ENCODE measurements at regions not wholly inside any gene's neighbourhood (a gene's known extent, or its start where the extent isn't known, plus 50 kb on each side); places are given as distances from the start of the nearest gene placed in this dataset.

DNA sequence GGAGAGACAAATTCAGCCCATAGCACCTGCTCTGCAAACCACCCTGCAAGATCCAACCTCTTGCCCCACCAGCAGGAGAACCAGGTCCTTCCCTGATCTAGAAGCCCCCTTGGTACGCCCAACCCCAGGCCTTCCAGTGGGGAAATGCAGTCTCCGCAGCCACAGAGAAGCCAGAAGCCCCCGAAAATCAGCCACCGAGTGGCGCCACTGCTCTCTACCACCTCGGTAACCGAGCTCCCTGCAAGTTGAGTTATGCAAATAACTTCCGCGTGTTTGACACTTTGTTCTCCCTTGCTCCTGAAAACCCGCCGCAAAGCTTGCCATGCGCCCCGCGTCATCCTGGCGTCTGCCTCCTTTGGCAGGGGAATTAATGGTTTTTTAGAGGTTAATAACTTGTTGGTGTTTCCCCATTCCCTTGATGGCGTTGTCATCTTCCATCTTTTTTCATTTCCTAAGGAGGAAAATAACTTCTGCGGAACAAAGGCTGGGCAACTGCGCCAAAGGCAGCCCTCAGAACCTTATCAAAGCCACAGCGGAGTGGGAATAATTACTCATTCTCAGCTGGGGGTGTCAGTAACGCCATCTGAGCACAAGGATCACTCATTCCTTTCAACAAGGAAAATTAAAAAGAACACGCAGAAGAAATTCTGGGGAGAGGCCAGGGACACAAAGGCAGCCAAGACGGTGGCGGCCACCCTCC, 60.4 kb downstream of the FZD10 start:
- H2AFZ ChIP-seq (ENCODE audit: low read depth) = no peak overlapping the region
- no peaks in the 10 kb centered on the region for H3K4me1 ChIP-seq (ENCODE audit: low read depth, poor library complexity, severe bottlenecking)
- no peaks in the 10 kb centered on the region for H3K79me2 ChIP-seq (ENCODE audit: insufficient read depth, low read depth)
- H3K27ac ChIP-seq = no peak overlapping the region
- no peak overlapping the region for H3K4me2 ChIP-seq
- H3K9ac ChIP-seq = no peak overlapping the region
- TF ChIP-seq, protein P1, sequence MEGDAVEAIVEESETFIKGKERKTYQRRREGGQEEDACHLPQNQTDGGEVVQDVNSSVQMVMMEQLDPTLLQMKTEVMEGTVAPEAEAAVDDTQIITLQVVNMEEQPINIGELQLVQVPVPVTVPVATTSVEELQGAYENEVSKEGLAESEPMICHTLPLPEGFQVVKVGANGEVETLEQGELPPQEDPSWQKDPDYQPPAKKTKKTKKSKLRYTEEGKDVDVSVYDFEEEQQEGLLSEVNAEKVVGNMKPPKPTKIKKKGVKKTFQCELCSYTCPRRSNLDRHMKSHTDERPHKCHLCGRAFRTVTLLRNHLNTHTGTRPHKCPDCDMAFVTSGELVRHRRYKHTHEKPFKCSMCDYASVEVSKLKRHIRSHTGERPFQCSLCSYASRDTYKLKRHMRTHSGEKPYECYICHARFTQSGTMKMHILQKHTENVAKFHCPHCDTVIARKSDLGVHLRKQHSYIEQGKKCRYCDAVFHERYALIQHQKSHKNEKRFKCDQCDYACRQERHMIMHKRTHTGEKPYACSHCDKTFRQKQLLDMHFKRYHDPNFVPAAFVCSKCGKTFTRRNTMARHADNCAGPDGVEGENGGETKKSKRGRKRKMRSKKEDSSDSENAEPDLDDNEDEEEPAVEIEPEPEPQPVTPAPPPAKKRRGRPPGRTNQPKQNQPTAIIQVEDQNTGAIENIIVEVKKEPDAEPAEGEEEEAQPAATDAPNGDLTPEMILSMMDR (conservative IDR thresholded peaks at IDR 0.05; ENCODE audit: low read depth, low read length) = no peak
- no peak overlapping the region for H3K4me3 ChIP-seq (IDR thresholded peaks at IDR 0.05; ENCODE audit: insufficient read depth, low read depth, low read length)
- H3K27me3 ChIP-seq (ENCODE audit: insufficient read depth, low read depth) = no peaks in the 10 kb centered on the region
- H3K36me3 ChIP-seq (ENCODE audit: insufficient read depth) = no peaks in the 10 kb centered on the region
- no peaks in the 10 kb centered on the region for H4K20me1 ChIP-seq (ENCODE audit: insufficient read depth)

DNA sequence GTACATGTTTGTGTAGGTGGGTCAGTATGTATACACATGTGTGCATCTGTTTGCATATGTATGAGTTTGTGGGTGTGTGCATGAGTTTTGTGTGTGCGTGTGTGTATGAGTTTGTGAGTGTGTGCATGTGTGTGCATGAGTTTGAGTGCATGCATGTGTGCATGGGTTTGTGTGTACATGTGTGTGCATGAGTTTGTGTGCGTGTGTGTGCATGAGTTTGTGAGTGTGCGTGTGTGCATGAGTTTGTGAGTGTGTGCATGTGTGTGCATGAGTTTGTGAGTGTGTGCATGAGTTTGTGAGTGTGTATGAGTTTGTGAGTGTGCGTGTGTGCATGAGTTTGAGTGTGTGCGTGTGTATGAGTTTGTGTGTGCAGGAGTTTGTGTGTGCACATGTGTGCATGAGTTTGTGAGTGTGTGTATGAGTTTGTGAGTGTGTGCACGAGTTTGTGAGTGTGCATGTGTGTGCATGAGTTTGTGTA, 61.5 kb downstream of the FZD10 start:
- no peak overlapping the region for H3K4me2 ChIP-seq
- no peaks in the 10 kb centered on the region for H3K36me3 ChIP-seq (ENCODE audit: insufficient read depth)
- H3K4me3 ChIP-seq (IDR thresholded peaks at IDR 0.05; ENCODE audit: insufficient read depth, low read depth, low read length) = no peak overlapping the region
- no peak overlapping the region for H3K9ac ChIP-seq
- no peaks in the 10 kb centered on the region for H3K79me2 ChIP-seq (ENCODE audit: insufficient read depth, low read depth)
- H4K20me1 ChIP-seq (ENCODE audit: insufficient read depth) = no peaks in the 10 kb centered on the region
- H3K4me1 ChIP-seq (ENCODE audit: low read depth, poor library complexity, severe bottlenecking) = no peaks in the 10 kb centered on the region
- H3K27me3 ChIP-seq (ENCODE audit: insufficient read depth, low read depth) = no peaks in the 10 kb centered on the region
- no peak overlapping the region for H2AFZ ChIP-seq (ENCODE audit: low read depth)
- TF ChIP-seq, protein P1 (conservative IDR thresholded peaks at IDR 0.05; ENCODE audit: low read depth, low read length) = no peak
- no peak overlapping the region for H3K27ac ChIP-seq

DNA sequence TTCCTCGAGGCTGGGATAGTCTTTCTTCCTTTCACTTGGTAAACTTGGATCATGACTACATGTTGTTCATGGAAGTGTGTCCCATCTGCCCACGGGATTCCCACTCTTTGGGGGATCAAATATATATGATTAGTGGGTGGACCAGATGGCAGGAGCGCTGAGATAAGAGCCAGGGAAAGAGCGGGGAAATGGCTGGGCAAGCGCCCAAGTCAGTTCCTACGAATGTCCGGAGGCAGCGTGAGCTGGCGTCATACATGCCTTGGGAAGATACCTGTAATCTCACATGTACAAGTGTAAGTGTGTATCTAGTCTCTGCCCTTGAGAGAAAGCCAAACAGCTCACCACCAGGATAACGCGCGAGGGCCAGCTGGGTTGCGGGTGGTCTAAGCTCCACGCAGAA, 62.3 kb downstream of the FZD10 start:
- Histone ChIP-seq H4K20me1 (ENCODE audit: insufficient read depth) (no peaks in the 10 kb centered on the region), H3K9ac (no peak overlapping the region), H3K4me3 (IDR thresholded peaks at IDR 0.05; ENCODE audit: insufficient read depth, low read depth, low read length) (no peak overlapping the region), H3K4me2 (no peak overlapping the region), H3K79me2 (ENCODE audit: insufficient read depth, low read depth) (no peaks in the 10 kb centered on the region), H3K4me1 (ENCODE audit: low read depth, poor library complexity, severe bottlenecking) (no peaks in the 10 kb centered on the region), H2AFZ (ENCODE audit: low read depth) (no peak overlapping the region), H3K27ac (no peak overlapping the region), H3K27me3 (ENCODE audit: insufficient read depth, low read depth) (no peaks in the 10 kb centered on the region), H3K36me3 (ENCODE audit: insufficient read depth) (no peaks in the 10 kb centered on the region)
- TF ChIP-seq, protein P1 (conservative IDR thresholded peaks at IDR 0.05; ENCODE audit: low read depth, low read length) = no peak

GRCh38 chr12:130225347-130225746, 63.1 kb downstream of the FZD10 start:
- H3K27me3 ChIP-seq (ENCODE audit: insufficient read depth, low read depth) = no peaks in the 10 kb centered on the region
- H3K27ac ChIP-seq = no peak overlapping the region

More at GRCh38 chr12:130225347-130225746, 63.1 kb downstream of the FZD10 start:
- H3K4me2 ChIP-seq = no peak overlapping the region
- H3K79me2 ChIP-seq (ENCODE audit: insufficient read depth, low read depth) = no peaks in the 10 kb centered on the region
- no peaks in the 10 kb centered on the region for H3K36me3 ChIP-seq (ENCODE audit: insufficient read depth)
- H4K20me1 ChIP-seq (ENCODE audit: insufficient read depth) = no peaks in the 10 kb centered on the region
- H2AFZ ChIP-seq (ENCODE audit: low read depth) = no peak overlapping the region
- H3K4me3 ChIP-seq (IDR thresholded peaks at IDR 0.05; ENCODE audit: insufficient read depth, low read depth, low read length) = no peak overlapping the region
- TF ChIP-seq, protein P1 (conservative IDR thresholded peaks at IDR 0.05; ENCODE audit: low read depth, low read length) = no peak
- H3K9ac ChIP-seq = no peak overlapping the region
- H3K4me1 ChIP-seq (ENCODE audit: low read depth, poor library complexity, severe bottlenecking) = no peaks in the 10 kb centered on the region
